Body of pancreas (tissue), 4 donors: ENCODE measurements at regions not wholly inside any gene's neighbourhood (a gene's known extent, or its start where the extent isn't known, plus 50 kb on each side); places are given as distances from the start of the nearest gene placed in this dataset.

Experiments used
- CTCF ChIP-seq, 7 experiments: fragments of 450-650 bp in 4 of 7; fragments of 200-600 bp in 3 of 7; sonication (generic) in 3 of 7; IDR thresholded peaks; one replicate each; pipeline ENCODE4 v1.5.1; 2016 to 2019; ENCODE audit warnings: antibody characterized with exemption in 7 of 7
- POLR2A ChIP-seq, 3 donors: fragments of 450-650 bp; IDR thresholded peaks; one replicate each; pipeline ENCODE4 v1.6.1; 2016; ENCODE audit warnings: antibody characterized with exemption in 3 of 3, mild to moderate bottlenecking in 2 of 3

- TF ChIP-seq CTCF (IDR thresholded peaks at IDR 0.05) (no peak), POLR2A (IDR thresholded peaks at IDR 0.05) (no peak)
These were observed 75.3 kb upstream of the ASTN2 start for GRCh38 chr9:117490199-117490598.
